Muscle of leg (tissue), 3 donors: ENCODE measurements at regions not wholly inside any gene's neighbourhood (a gene's known extent, or its start where the extent isn't known, plus 50 kb on each side); places are given as distances from the start of the nearest gene placed in this dataset.
"Not testable (repeated sequence)": the region's sequence is repeated elsewhere in the genome, so short reads cannot be mapped to it uniquely, and the experiment has no call there.

ENCODE experiments used
- DNase-seq: peaks from one replicate; pipeline ENCODE4 v3.0.0; 2013
- H3K27ac ChIP-seq: one replicate; pipeline ENCODE4 v1.5.1; 2013; ENCODE audit warnings: mild to moderate bottlenecking, low read length, control low read depth
- H3K27me3 ChIP-seq: one replicate; pipeline ENCODE4 v1.6.1; 2013; ENCODE audit warnings: low read length; ENCODE audit not compliant: control insufficient read depth, insufficient read depth
- H3K36me3 ChIP-seq: one replicate; pipeline ENCODE4 v1.6.1; 2013; ENCODE audit warnings: low read length; ENCODE audit not compliant: control insufficient read depth, insufficient read depth
- H3K4me1 ChIP-seq: one replicate; pipeline ENCODE4 v1.6.1; 2013; ENCODE audit warnings: low read length; ENCODE audit not compliant: control insufficient read depth, insufficient read depth
- H3K4me3 ChIP-seq: one replicate; pipeline ENCODE4 v1.5.1; 2013; ENCODE audit warnings: low read length, control low read depth
- H3K9me3 ChIP-seq: replicated peaks from 2 replicates; pipeline ENCODE4 v1.6.1; 2013; ENCODE audit warnings: low read depth, low read length; ENCODE audit not compliant: control insufficient read depth
- WGBS: methylation state at CpG from one replicate; pipeline ENCODE4 v1.1.5; 2013; ENCODE audit warnings: missing lambda C conversion rate; ENCODE audit not compliant: insufficient coverage; 5-methylcytosine and 5-hydroxymethylcytosine counted together

- H3K4me1 ChIP-seq = no peaks in the 10 kb centered on the region
- H3K9me3 ChIP-seq = no peaks in the 10 kb centered on the region
Measured at GRCh38 chr10:2543142-2543886, 524.0 kb upstream of the PFKP start.

GRCh38 chr10:2541176-2541575, 526.2 kb upstream of the PFKP start:
- DNase-seq = no peak
- H3K9me3 ChIP-seq = no peaks in the 10 kb centered on the region
- no peak overlapping the region for H3K4me3 ChIP-seq
- H3K36me3 ChIP-seq = no peaks in the 10 kb centered on the region
- no peaks in the 10 kb centered on the region for H3K27me3 ChIP-seq
- H3K27ac ChIP-seq = no peak overlapping the region
- no peaks in the 10 kb centered on the region for H3K4me1 ChIP-seq
- 50% methylated on average over 2 of the region's 4 CpGs for WGBS

More at GRCh38 chr10:2543142-2543886, 524.0 kb upstream of the PFKP start:
- no peaks in the 10 kb centered on the region for H3K27me3 ChIP-seq
- H3K27ac ChIP-seq = no peak overlapping the region
- no peak overlapping the region for H3K4me3 ChIP-seq
- 84% methylated on average over 14 of the region's 17 CpGs for WGBS
- H3K36me3 ChIP-seq = no peaks in the 10 kb centered on the region
- DNase-seq = no peak

- no peak for DNase-seq
- no CpG with 5 or more reads among the region's 5 CpGs for whole genome bisulfite sequencing
- no peaks in the 10 kb centered on the region for H3K9me3 ChIP-seq
- no peaks in the 10 kb centered on the region for H3K27me3 ChIP-seq
- no peak overlapping the region for H3K4me3 ChIP-seq
- no peaks in the 10 kb centered on the region for H3K36me3 ChIP-seq
- no peak overlapping the region for H3K27ac ChIP-seq
- H3K4me1 ChIP-seq = no peaks in the 10 kb centered on the region
Measured at GRCh38 chr10:2529945-2530344, 537.4 kb upstream of the PFKP start.

GRCh38 chr10:2525781-2526180, 541.6 kb upstream of the PFKP start:
- DNase-seq = no peak
- H3K36me3 ChIP-seq = no peaks in the 10 kb centered on the region
- no peaks in the 10 kb centered on the region for H3K9me3 ChIP-seq
- no peaks in the 10 kb centered on the region for H3K4me1 ChIP-seq
- no peak overlapping the region for H3K4me3 ChIP-seq
- 89% methylated on average over 8 of the region's 12 CpGs for WGBS
- H3K27me3 ChIP-seq = no peaks in the 10 kb centered on the region
- H3K27ac ChIP-seq = no peak overlapping the region

- H3K4me1 ChIP-seq = no peaks in the 10 kb centered on the region
- DNase-seq = no peak
- H3K27me3 ChIP-seq = no peaks in the 10 kb centered on the region
- no peak overlapping the region for H3K27ac ChIP-seq
- no peaks in the 10 kb centered on the region for H3K9me3 ChIP-seq
- H3K4me3 ChIP-seq = no peak overlapping the region
- no peaks in the 10 kb centered on the region for H3K36me3 ChIP-seq
- WGBS = 92% methylated on average over 7 of the region's 8 CpGs
Measured at GRCh38 chr10:2519139-2519538, 548.2 kb upstream of the PFKP start.

- Histone ChIP-seq H3K27ac (no peak overlapping the region), H3K9me3 (no peaks in the 10 kb centered on the region), H3K36me3 (no peaks in the 10 kb centered on the region), H3K4me1 (peaks cover 3% of the 10 kb centered on the region), H3K27me3 (no peaks in the 10 kb centered on the region), H3K4me3 (no peak overlapping the region)
- WGBS = 18% methylated on average over 3 of the region's 4 CpGs
- peak; percentile 16 for DNase-seq
Measured at GRCh38 chr10:2509081-2509531, 558.2 kb upstream of the PFKP start.

GRCh38 chr10:2501366-2501940, 565.9 kb upstream of the PFKP start:
- not testable (repeated sequence) for DNase-seq, H3K9me3 ChIP-seq
- 76% methylated on average over 46 of the region's 58 CpGs for WGBS

GRCh38 chr10:2494399-2494798, 572.9 kb upstream of the PFKP start:
- 97% methylated on average over 4 of the region's 6 CpGs for WGBS
- no peak overlapping the region for H3K4me3 ChIP-seq
- H3K27me3 ChIP-seq = no peaks in the 10 kb centered on the region
- H3K27ac ChIP-seq = no peak overlapping the region
- no peaks in the 10 kb centered on the region for H3K36me3 ChIP-seq
- no peaks in the 10 kb centered on the region for H3K9me3 ChIP-seq
- no peaks in the 10 kb centered on the region for H3K4me1 ChIP-seq
- DNase-seq = no peak

More at GRCh38 chr10:2501366-2501940, 565.9 kb upstream of the PFKP start:
- H3K4me1 ChIP-seq, H3K27me3 ChIP-seq, H3K4me3 ChIP-seq, H3K36me3 ChIP-seq, H3K27ac ChIP-seq: not testable (repeated sequence)

- H3K27me3 ChIP-seq = no peaks in the 10 kb centered on the region
- no peak for DNase-seq
- no peaks in the 10 kb centered on the region for H3K36me3 ChIP-seq
- 68% methylated on average over 8 of the region's 10 CpGs for WGBS
- no peak overlapping the region for H3K4me3 ChIP-seq
- no peaks in the 10 kb centered on the region for H3K9me3 ChIP-seq
- H3K27ac ChIP-seq = no peak overlapping the region
- H3K4me1 ChIP-seq = no peaks in the 10 kb centered on the region
Measured at GRCh38 chr10:2488446-2489005, 578.8 kb upstream of the PFKP start.

- no CpG with 5 or more reads among the region's 5 CpGs for WGBS
- no peak overlapping the region for H3K4me3 ChIP-seq
- no peaks in the 10 kb centered on the region for H3K9me3 ChIP-seq
- no peak for DNase-seq
- H3K27ac ChIP-seq = no peak overlapping the region
- no peaks in the 10 kb centered on the region for H3K36me3 ChIP-seq
- H3K27me3 ChIP-seq = no peaks in the 10 kb centered on the region
- no peaks in the 10 kb centered on the region for H3K4me1 ChIP-seq
Measured at GRCh38 chr10:2487921-2488320, 579.4 kb upstream of the PFKP start.
